ENCODE measurements at regions not wholly inside any gene's neighbourhood (a gene's known extent, or its start where the extent isn't known, plus 50 kb on each side); places are given as distances from the start of the nearest gene placed in this dataset.

- TF ChIP-seq REST (IDR thresholded peaks at IDR 0.05; ENCODE audit: low read depth, low read length) (no peak), FOXJ3 (CRISPR knock-in tag; IDR thresholded peaks at IDR 0.05) (no peak), TEAD4 (IDR thresholded peaks at IDR 0.05; ENCODE audit: borderline replicate concordance, insufficient read depth) (no peak), YY1 (IDR thresholded peaks at IDR 0.05; ENCODE audit: low read depth) (no peak)
Observed at GRCh38 chr6:78132671-78133410, 480.0 kb downstream of the MEI4 start (continued).

- Histone ChIP-seq H4K20me1 (ENCODE audit: insufficient read depth) (no peaks in the 10 kb centered on the region), H3F3A (replicated peaks; ENCODE audit: insufficient read depth) (no peaks in the 10 kb centered on the region), H3K9me2 (no peaks in the 10 kb centered on the region), H3K36me3 (replicated peaks in 1 of 2; ENCODE audit: control insufficient read depth in 1 of 2, insufficient read depth in 2 of 2, low read length in 1 of 2) (no peaks in the 10 kb centered on the region), H3K4me3 (ENCODE audit: low read depth in 2 of 2, low read length in 1 of 2) (no peak overlapping the region), H3K27me3 (ENCODE audit: insufficient read depth) (no peaks in the 10 kb centered on the region), H3K79me2 (ENCODE audit: insufficient read depth) (no peaks in the 10 kb centered on the region), H3K4me1 (ENCODE audit: control insufficient read depth in 1 of 2, insufficient read depth in 2 of 2, low read depth in 1 of 2, low read length in 1 of 2) (no peaks in the 10 kb centered on the region), H3K9ac (no peak overlapping the region), H3K27ac (ENCODE audit: low read depth in 2 of 2, low read length in 1 of 2) (no peak overlapping the region), H3K4me2 (no peak overlapping the region), H2AFZ (ENCODE audit: low read depth) (no peak overlapping the region), H3K9me3 (no peaks in the 10 kb centered on the region; the same call in 1 of the 2 replicates)
- no peak for DNase-seq
- ChIA-PET POLR2A (no interaction called here), CTCF (no interaction called here)
- no peak for TF ChIP-seq CHD2 (IDR thresholded peaks at IDR 0.05; ENCODE audit: low read length, partially characterized antibody)
- TF ChIP-seq PBX3 (IDR thresholded peaks at IDR 0.05), result no peak
- TF ChIP-seq IRF3 (IDR thresholded peaks at IDR 0.05; ENCODE audit: low read depth, low read length), result no peak
- no peak for TF ChIP-seq NRF1 (IDR thresholded peaks at IDR 0.05; ENCODE audit: low read depth, low read length)
- TF ChIP-seq TAF1 (IDR thresholded peaks at IDR 0.05; ENCODE audit: borderline replicate concordance, low read depth, low read length), result no peak
- no peak for TF ChIP-seq EP300 (IDR thresholded peaks at IDR 0.05; ENCODE audit: borderline replicate concordance in 1 of 2, low read depth in 1 of 2, low read length in 1 of 2)
- no peak for TF ChIP-seq MEF2A (IDR thresholded peaks at IDR 0.05; ENCODE audit: borderline replicate concordance, low read depth)
- no peak for TF ChIP-seq ELF1 (IDR thresholded peaks at IDR 0.05)
- no peak for TF ChIP-seq RAD21 (IDR thresholded peaks at IDR 0.05; ENCODE audit: low read length)
- no peak for TF ChIP-seq USF2 (IDR thresholded peaks at IDR 0.05; ENCODE audit: borderline replicate concordance, low read depth, low read length)
- no peak for TF ChIP-seq TEAD4 (IDR thresholded peaks at IDR 0.05; ENCODE audit: borderline replicate concordance, insufficient read depth)
- TF ChIP-seq TCF12 (IDR thresholded peaks at IDR 0.05), result no peak
- no peak for TF ChIP-seq ZBTB33 (IDR thresholded peaks at IDR 0.05; ENCODE audit: borderline replicate concordance, low read depth)
- no peak for TF ChIP-seq CTCF (IDR thresholded peaks at IDR 0.05)
- TF ChIP-seq USF1 (IDR thresholded peaks at IDR 0.05; ENCODE audit: borderline replicate concordance, low read depth), result no peak
- TF ChIP-seq FOXM1 (IDR thresholded peaks at IDR 0.05; ENCODE audit: low read depth), result no peak
- WGBS (ENCODE audit: low lambda C conversion rate), result 3% methylated on average over 3 of the region's 3 CpGs
Observed at GRCh38 chr6:78150425-78150824, 497.6 kb downstream of the MEI4 start.
